HG02642 (cell line): ENCODE measurements at regions not wholly inside any gene's neighbourhood (a gene's known extent, or its start where the extent isn't known, plus 50 kb on each side); places are given as distances from the start of the nearest gene placed in this dataset.
"Not testable (repeated sequence)": the region's sequence is repeated elsewhere in the genome, so short reads cannot be mapped to it uniquely, and the experiment has no call there.

ENCODE experiments used
- ATAC-seq: cut with Tn5 transposase; IDR thresholded peaks from one replicate; pipeline ENCODE4 v1.9.1; 2021; ENCODE audit warnings: mild to moderate bottlenecking; ENCODE audit not compliant: unreplicated experiment, poor library complexity

GRCh38 chr3:180403156-180403555, 198.8 kb upstream of the TTC14 start:
- ATAC-seq: no peak

GRCh38 chr3:180408654-180409053, 193.3 kb upstream of the TTC14 start:
- no peak for ATAC-seq

GRCh38 chr3:180409170-180409569, 192.8 kb upstream of the TTC14 start:
- no peak for ATAC-seq

GRCh38 chr3:180409883-180410282, 192.1 kb upstream of the TTC14 start:
- no peak for ATAC-seq

- ATAC-seq: no peak
These were observed 187.8 kb upstream of the TTC14 start for GRCh38 chr3:180414157-180414556.

GRCh38 chr3:180416111-180416594, 185.8 kb upstream of the TTC14 start:
- ATAC-seq: no peak

- ATAC-seq: no peak
These were observed 184.7 kb upstream of the TTC14 start for GRCh38 chr3:180417241-180417640.

GRCh38 chr3:180420016-180420415, 181.9 kb upstream of the TTC14 start:
- ATAC-seq: no peak

GRCh38 chr3:180420804-180421203, 181.2 kb upstream of the TTC14 start:
- no peak for ATAC-seq

- ATAC-seq: no peak
These were observed 180.7 kb upstream of the TTC14 start for GRCh38 chr3:180421221-180421620.

- ATAC-seq: no peak
These were observed 180.2 kb upstream of the TTC14 start for GRCh38 chr3:180421721-180422120.

GRCh38 chr3:180424305-180424704, 177.7 kb upstream of the TTC14 start:
- not testable (repeated sequence) for ATAC-seq

- no peak for ATAC-seq
These were observed 171.1 kb upstream of the TTC14 start for GRCh38 chr3:180430896-180431295.

GRCh38 chr3:180433152-180433551, 168.8 kb upstream of the TTC14 start:
- ATAC-seq: no peak

GRCh38 chr3:180447136-180447535, 154.8 kb upstream of the TTC14 start:
- ATAC-seq: no peak

GRCh38 chr3:180448407-180448806, 153.6 kb upstream of the TTC14 start:
- not testable (repeated sequence) for ATAC-seq

GRCh38 chr3:180457225-180457624, 144.7 kb upstream of the TTC14 start:
- ATAC-seq: no peak

GRCh38 chr3:180466401-180467011, 135.5 kb upstream of the TTC14 start:
- ATAC-seq: no peak

GRCh38 chr3:180467177-180467576, 134.8 kb upstream of the TTC14 start:
- ATAC-seq: no peak

GRCh38 chr3:180469149-180469548, 132.8 kb upstream of the TTC14 start:
- ATAC-seq: no peak

GRCh38 chr3:180478695-180479094, 123.3 kb upstream of the TTC14 start:
- ATAC-seq: no peak

- ATAC-seq: no peak
These were observed 109.9 kb upstream of the TTC14 start for GRCh38 chr3:180492047-180492446.

- ATAC-seq: no peak
These were observed 105.0 kb upstream of the TTC14 start for GRCh38 chr3:180496995-180497394.
